SK-N-SH (cell line): ENCODE measurements at regions not wholly inside any gene's neighbourhood (a gene's known extent, or its start where the extent isn't known, plus 50 kb on each side); places are given as distances from the start of the nearest gene placed in this dataset.

Experiments used
- CTCF ChIA-PET: fragments of 300-600, 350-600 bp; formaldehyde crosslinking; extraction: SDS; loops from one replicate; lab custom pipeline; 2021; lab: Yijun Ruan, JAX
- POLR2A ChIA-PET: fragments of 350-600 bp; sonication (Branson Sonifier 250); formaldehyde crosslinking; extraction: SDS; loops from one replicate; lab custom pipeline; 2020; ENCODE audit warnings: antibody characterized with exemption, inconsistent platforms; lab: Yijun Ruan, JAX
- DNase-seq: peaks from one replicate; pipeline ENCODE4 v3.0.0; 2012
- H2AFZ ChIP-seq: fragments of 200-600 bp; sonication (generic); 2 replicates; pipeline ENCODE4 v1.8.1; 2016; ENCODE audit warnings: antibody characterized with exemption, mild to moderate bottlenecking, low read depth
- H3F3A ChIP-seq: fragments of 200-600 bp; sonication (generic); replicated peaks from 2 replicates; pipeline ENCODE3; 2016; ENCODE audit warnings: antibody characterized with exemption, mild to moderate bottlenecking; ENCODE audit not compliant: insufficient read depth
- H3K27ac ChIP-seq, 2 experiments: fragments of 200-500 bp in 1 of 2; fragments of 200-600 bp in 1 of 2; sonication (Bioruptor generic) in 1 of 2; sonication (generic), shearing (Covaris generic) in 1 of 2; 2 replicates each; pipeline versions ENCODE4 v1.5.1 to v1.6.1; 2014 to 2016; ENCODE audit warnings: low read depth in 2 of 2, inconsistent platforms in 1 of 2, low read length in 1 of 2, mild to moderate bottlenecking in 1 of 2, mixed read lengths in 1 of 2
- H3K27me3 ChIP-seq: fragments of 200-600 bp; sonication (generic), shearing (Covaris generic); 2 replicates; pipeline ENCODE4 v1.6.1; 2016; ENCODE audit warnings: mixed run types; ENCODE audit not compliant: insufficient read depth
- H3K36me3 ChIP-seq, 2 experiments: fragments of 200-500 bp in 1 of 2; fragments of 200-600 bp in 1 of 2; sonication (Bioruptor generic) in 1 of 2; sonication (generic) in 1 of 2; replicated peaks in 1 of 2; 2 replicates each; pipeline versions ENCODE3 to v1.5.1; 2014 to 2016; ENCODE audit warnings: low read length in 1 of 2, mild to moderate bottlenecking in 1 of 2; ENCODE audit not compliant: insufficient read depth in 2 of 2, control insufficient read depth in 1 of 2
- H3K4me1 ChIP-seq, 2 experiments: fragments of 200-500 bp in 1 of 2; fragments of 200-600 bp in 1 of 2; sonication (Bioruptor generic) in 1 of 2; sonication (generic), shearing (Covaris generic) in 1 of 2; 2 replicates each; pipeline versions ENCODE4 v1.5.1 to v1.6.1; 2014 to 2016; ENCODE audit warnings: low read depth in 1 of 2, low read length in 1 of 2, mixed run types in 1 of 2; ENCODE audit not compliant: insufficient read depth in 2 of 2, control insufficient read depth in 1 of 2
- H3K4me2 ChIP-seq: fragments of 200-600 bp; sonication (generic), shearing (Covaris generic); 2 replicates; pipeline ENCODE4 v1.6.1; 2017; ENCODE audit warnings: mixed run types
- H3K4me3 ChIP-seq, 2 experiments: fragments of 200-500 bp in 1 of 2; fragments of 200-600 bp in 1 of 2; sonication (Bioruptor generic) in 1 of 2; sonication (generic), shearing (Covaris generic) in 1 of 2; 2 replicates each; pipeline versions ENCODE4 v1.5.1 to v1.8.1; 2014 to 2016; ENCODE audit warnings: low read depth in 2 of 2, inconsistent platforms in 1 of 2, low read length in 1 of 2, mild to moderate bottlenecking in 1 of 2, mixed read lengths in 1 of 2, moderate library complexity in 1 of 2
- H3K79me2 ChIP-seq: fragments of 200-600 bp; sonication (generic); 2 replicates; pipeline ENCODE4 v1.8.1; 2017; ENCODE audit warnings: mild to moderate bottlenecking; ENCODE audit not compliant: insufficient read depth
- H3K9ac ChIP-seq: fragments of 200-600 bp; sonication (generic); 2 replicates; pipeline ENCODE4 v1.6.1; 2017; ENCODE audit warnings: mixed run types
- H3K9me2 ChIP-seq: fragments of 200-600 bp; sonication (generic); 2 replicates; pipeline ENCODE4 v1.6.1; 2017; ENCODE audit warnings: mixed run types
- H3K9me3 ChIP-seq: fragments of 200-600 bp; sonication (generic); 2 replicates; pipeline ENCODE4 v1.6.1; 2017; ENCODE audit warnings: mixed run types, mild to moderate bottlenecking, moderate library complexity
- H4K20me1 ChIP-seq: fragments of 200-600 bp; sonication (generic); 2 replicates; pipeline ENCODE4 v1.6.1; 2017; ENCODE audit warnings: mild to moderate bottlenecking, mixed run types; ENCODE audit not compliant: insufficient read depth
- CTCF ChIP-seq: fragments of 200-600 bp; sonication (generic); IDR thresholded peaks from 2 replicates; pipeline ENCODE4 v1.6.1; 2017; ENCODE audit warnings: antibody characterized with exemption, mild to moderate bottlenecking, moderate library complexity
- EP300 ChIP-seq, 2 experiments: IDR thresholded peaks; 2 replicates each; pipeline versions ENCODE4 v1.4.0 to v1.6.1; 2012; ENCODE audit warnings: borderline replicate concordance in 1 of 2, low read depth in 1 of 2, low read length in 1 of 2
- FOSL2 ChIP-seq: IDR thresholded peaks from 2 replicates; pipeline ENCODE4 v1.4.0; 2012; ENCODE audit warnings: low read depth, mild to moderate bottlenecking, moderate library complexity, borderline replicate concordance
- FOXJ3 ChIP-seq: sonication (generic); formaldehyde crosslinking; IDR thresholded peaks from 2 replicates; pipeline ENCODE4 v1.5.1; 2020; ENCODE audit warnings: mild to moderate bottlenecking, missing genetic modification reagents
- FOXM1 ChIP-seq: IDR thresholded peaks from 2 replicates; pipeline ENCODE4 v1.4.0; 2012; ENCODE audit warnings: low read depth, mild to moderate bottlenecking
- IRF3 ChIP-seq: fragments of 150-350 bp; IDR thresholded peaks from 2 replicates; pipeline ENCODE4 v1.6.1; 2016; ENCODE audit warnings: mild to moderate bottlenecking, low read depth, low read length
- MAX ChIP-seq: IDR thresholded peaks from 2 replicates; pipeline ENCODE4 v1.4.0; 2012; ENCODE audit warnings: low read depth
- MXI1 ChIP-seq: IDR thresholded peaks from 2 replicates; pipeline ENCODE4 v1.6.1; 2012; ENCODE audit warnings: mild to moderate bottlenecking, low read depth, low read length, improper control_type of control experiment
- POLR2AphosphoS5 ChIP-seq: IDR thresholded peaks from 2 replicates; pipeline ENCODE4 v1.6.1; 2012; ENCODE audit warnings: low read depth, low read length
- RAD21 ChIP-seq: IDR thresholded peaks from 2 replicates; pipeline ENCODE4 v1.6.1; 2012; ENCODE audit warnings: mild to moderate bottlenecking, low read length
- RCOR1 ChIP-seq: fragments of 150-350 bp; IDR thresholded peaks from 2 replicates; pipeline ENCODE4 v1.6.1; 2017; ENCODE audit warnings: antibody characterized with exemption, low read length
- REST ChIP-seq: IDR thresholded peaks from 2 replicates; pipeline ENCODE4 v1.6.1; 2012; ENCODE audit warnings: mild to moderate bottlenecking, low read depth, low read length, moderate library complexity
- RXRA ChIP-seq: IDR thresholded peaks from 2 replicates; pipeline ENCODE4 v1.4.0; 2012; ENCODE audit warnings: low read depth, mild to moderate bottlenecking, borderline replicate concordance
- YY1 ChIP-seq: IDR thresholded peaks from 2 replicates; pipeline ENCODE4 v1.4.0; 2012; ENCODE audit warnings: low read depth, mild to moderate bottlenecking
- ZBTB33 ChIP-seq: IDR thresholded peaks from 2 replicates; pipeline ENCODE4 v1.4.0; 2012; ENCODE audit warnings: low read depth, borderline replicate concordance
- WGBS: methylation state at CpG from one replicate; pipeline ENCODE4 v1.1.6; 2017; ENCODE audit warnings: low lambda C conversion rate; 5-methylcytosine and 5-hydroxymethylcytosine counted together

GRCh38 chr12:61397668-61398067, 862.5 kb upstream of the USP15 start:
- no peaks in the 10 kb centered on the region for H3F3A ChIP-seq
- no peak overlapping the region for H3K27ac ChIP-seq
- no peaks in the 10 kb centered on the region for H3K36me3 ChIP-seq
- H2AFZ ChIP-seq: no peak overlapping the region
- H4K20me1 ChIP-seq: no peaks in the 10 kb centered on the region
- H3K9ac ChIP-seq: no peak overlapping the region
- H3K4me1 ChIP-seq: no peaks in the 10 kb centered on the region
- H3K4me3 ChIP-seq: no peak overlapping the region
- DNase-seq: no peak
- no peaks in the 10 kb centered on the region for H3K9me2 ChIP-seq
- H3K79me2 ChIP-seq: no peaks in the 10 kb centered on the region
- no peak for TF ChIP-seq RAD21
- TF ChIP-seq FOXJ3 (CRISPR knock-in tag): no peak
- no peak for TF ChIP-seq MXI1
- TF ChIP-seq ZBTB33: no peak
- no peak for TF ChIP-seq RXRA
- TF ChIP-seq FOXM1: no peak
- TF ChIP-seq RCOR1: no peak
- TF ChIP-seq, all 33 proteins: peak for 0
- Histone ChIP-seq H3K4me2 (no peak overlapping the region), H3K27me3 (no peaks in the 10 kb centered on the region), H3K9me3 (no peaks in the 10 kb centered on the region)
- POLR2A ChIA-PET: no interaction called here
- CTCF ChIA-PET: interaction anchor here (0.7 kb wide), 1 partner anchor 10 kb away, joined by 3 read pairs; no protein-coding TSS in a partner anchor

GRCh38 chr12:61412201-61412600, 848.0 kb upstream of the USP15 start:
- 2% methylated on average over 2 of the region's 2 CpGs for WGBS
- no peak overlapping the region for H3K9ac ChIP-seq
- H3K4me3 ChIP-seq: no peak overlapping the region
- no peak overlapping the region for H3K4me2 ChIP-seq
- DNase-seq: no peak
- ChIA-PET CTCF (no interaction called here), POLR2A (no interaction called here)
- no peaks in the 10 kb centered on the region for H3F3A ChIP-seq
- no peaks in the 10 kb centered on the region for H3K27me3 ChIP-seq
- H2AFZ ChIP-seq: no peak overlapping the region
- no peaks in the 10 kb centered on the region for H4K20me1 ChIP-seq
- TF ChIP-seq FOXJ3 (CRISPR knock-in tag): no peak
- no peak for TF ChIP-seq IRF3
- TF ChIP-seq CTCF: no peak
- TF ChIP-seq ZBTB33: no peak
- TF ChIP-seq REST: no peak
- no peak for TF ChIP-seq EP300 (IDR thresholded peaks at IDR 0.05; ENCODE audit: borderline replicate concordance in 1 of 2, low read depth in 1 of 2, low read length in 1 of 2)
- no peak for TF ChIP-seq POLR2AphosphoS5
- TF ChIP-seq YY1: no peak
- no peak for TF ChIP-seq MAX
- no peak for TF ChIP-seq FOSL2
- H3K9me2 ChIP-seq: no peaks in the 10 kb centered on the region
- no peaks in the 10 kb centered on the region for H3K36me3 ChIP-seq
- no peak overlapping the region for H3K27ac ChIP-seq
- no peaks in the 10 kb centered on the region for H3K79me2 ChIP-seq
- H3K9me3 ChIP-seq: no peaks in the 10 kb centered on the region
- no peaks in the 10 kb centered on the region for H3K4me1 ChIP-seq
